Activated naive CD8-positive, alpha-beta T cell treated with anti-CD3 and anti-CD28 coated beads, Interleukin-2, amount 50 U/mL, for 24 hours (primary cell): ENCODE measurements at regions not wholly inside any gene's neighbourhood (a gene's known extent, or its start where the extent isn't known, plus 50 kb on each side); places are given as distances from the start of the nearest gene placed in this dataset.
"Not testable (repeated sequence)": the region's sequence is repeated elsewhere in the genome, so short reads cannot be mapped to it uniquely, and the experiment has no call there.

ENCODE experiments used
- ATAC-seq: fragments of 150-1000 bp; cut with Tn5 transposase; one replicate; pipeline ENCODE4 v1.10.0; 2021
- DNase-seq: peaks from one replicate; pipeline ENCODE4 v3.0.0; 2021
- H3K27ac Mint-ChIP-seq: one replicate; pipeline ENCODE4 v1.8.0; 2021; ENCODE audit warnings: mild to moderate bottlenecking, mixed read lengths
- H3K27me3 Mint-ChIP-seq: one replicate; pipeline ENCODE4 v1.8.0; 2021; ENCODE audit warnings: mixed read lengths
- H3K36me3 Mint-ChIP-seq: one replicate; pipeline ENCODE4 v1.8.0; 2021; ENCODE audit warnings: low read depth, mixed read lengths
- H3K4me1 Mint-ChIP-seq: one replicate; pipeline ENCODE4 v1.8.0; 2021; ENCODE audit warnings: mixed read lengths
- H3K4me3 Mint-ChIP-seq: one replicate; pipeline ENCODE4 v1.8.0; 2021; ENCODE audit warnings: mild to moderate bottlenecking, moderate library complexity, mixed read lengths
- H3K9me3 Mint-ChIP-seq: one replicate; pipeline ENCODE4 v1.8.0; 2021; ENCODE audit warnings: mixed read lengths

DNA sequence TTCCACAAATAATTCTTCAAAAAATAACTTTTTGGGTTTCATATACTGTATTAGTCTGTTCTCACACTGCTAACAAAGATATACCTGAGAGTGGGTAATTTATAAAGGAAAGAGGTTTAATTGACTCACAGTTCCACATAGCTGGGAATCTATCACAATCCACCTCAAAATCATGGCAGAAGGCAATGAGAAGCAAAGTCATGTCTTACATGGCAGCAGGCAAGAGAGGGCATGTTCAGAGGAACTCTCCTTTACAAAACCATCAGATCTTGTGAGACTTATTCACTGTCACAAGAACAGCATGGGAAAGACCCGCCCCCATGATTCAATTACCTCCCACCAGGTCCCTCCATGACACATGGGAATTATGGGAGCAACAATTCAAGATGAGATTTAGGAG lies 93.1 kb upstream of the NANOGP8 start:
- not testable (repeated sequence) for ATAC-seq, H3K27ac Mint-ChIP-seq, H3K36me3 Mint-ChIP-seq, H3K27me3 Mint-ChIP-seq, DNase-seq, H3K9me3 Mint-ChIP-seq, H3K4me3 Mint-ChIP-seq, H3K4me1 Mint-ChIP-seq

DNA sequence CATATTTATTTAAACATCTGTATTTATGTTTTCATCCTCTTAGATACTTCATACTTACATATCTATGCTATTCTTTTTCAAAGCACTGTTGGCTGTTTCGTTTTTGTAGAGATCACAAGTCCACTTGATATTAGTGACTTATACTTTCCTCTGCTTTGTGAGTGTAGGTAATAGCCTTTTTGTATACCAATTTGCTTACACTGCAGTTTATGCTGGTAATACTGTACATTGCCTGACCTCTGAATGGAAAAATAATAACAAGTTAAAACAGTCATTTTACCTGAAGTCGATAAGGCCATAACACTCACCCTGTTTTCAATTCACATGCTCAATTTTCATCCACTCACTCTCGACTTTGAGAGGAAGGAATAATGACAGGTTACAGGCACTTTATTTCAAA lies 89.9 kb upstream of the NANOGP8 start:
- no peak for ATAC-seq
- H3K27me3 Mint-ChIP-seq: no peaks in the 10 kb centered on the region
- no peak for DNase-seq
- no peaks in the 10 kb centered on the region for H3K4me1 Mint-ChIP-seq
- no peaks in the 10 kb centered on the region for H3K9me3 Mint-ChIP-seq
- no peak overlapping the region for H3K27ac Mint-ChIP-seq
- no peaks in the 10 kb centered on the region for H3K36me3 Mint-ChIP-seq
- H3K4me3 Mint-ChIP-seq: no peak overlapping the region

DNA sequence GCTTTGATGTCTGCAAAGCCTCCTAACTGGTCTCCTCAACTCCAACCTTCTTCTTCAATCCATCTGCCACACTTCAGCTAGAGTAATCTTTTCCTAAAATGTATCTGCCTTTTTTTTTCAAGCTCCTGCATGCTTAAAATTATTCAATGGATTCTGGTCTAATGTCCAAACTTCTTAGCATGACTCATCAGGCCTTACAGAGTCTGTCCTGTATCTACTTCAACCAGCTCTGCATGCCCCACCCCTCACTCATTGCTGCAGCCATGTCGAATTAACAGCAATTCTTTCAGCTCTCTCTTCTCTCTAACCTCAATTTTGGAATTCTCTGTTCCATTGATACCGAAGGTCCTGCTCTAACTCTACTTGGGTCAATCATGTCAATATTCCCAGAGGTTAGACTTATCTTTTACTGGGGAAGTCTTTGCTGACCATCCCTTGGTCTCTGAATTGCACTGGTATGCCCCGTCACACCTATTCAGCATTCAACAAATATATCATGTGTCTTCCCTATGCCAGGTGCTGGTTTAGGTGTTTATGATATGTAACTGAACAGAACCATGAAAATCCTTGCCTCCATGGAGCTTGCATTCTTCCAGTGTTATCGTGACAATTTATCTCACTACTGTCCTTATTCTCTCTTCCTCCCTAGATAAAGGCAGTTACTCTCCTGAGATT lies 88.5 kb upstream of the NANOGP8 start:
- Mint-ChIP-seq H3K27me3 (no peaks in the 10 kb centered on the region), H3K4me1 (no peaks in the 10 kb centered on the region), H3K36me3 (no peaks in the 10 kb centered on the region), H3K4me3 (no peak overlapping the region), H3K9me3 (no peaks in the 10 kb centered on the region), H3K27ac (no peak overlapping the region)
- DNase-seq (no peak), ATAC-seq (no peak)

DNA sequence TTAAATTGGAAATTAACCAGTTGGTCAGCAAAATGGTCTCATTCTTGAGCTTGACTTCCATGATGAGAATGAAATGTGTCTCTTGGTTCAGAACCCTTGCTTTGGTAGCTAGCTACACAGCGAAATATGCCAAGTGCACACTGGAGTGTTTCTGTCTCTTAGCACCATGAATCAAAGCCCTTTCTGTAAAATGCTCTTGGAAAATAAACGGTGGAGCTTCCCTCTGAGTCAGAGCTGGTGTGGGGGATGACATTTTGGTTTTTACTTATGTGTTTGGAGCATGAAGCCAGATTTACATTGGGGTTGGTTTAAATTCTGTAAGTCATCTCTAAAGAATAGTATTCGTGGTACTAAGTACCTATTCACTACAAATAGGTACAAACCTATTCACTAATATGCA lies 85.1 kb upstream of the NANOGP8 start:
- no peak overlapping the region for H3K4me3 Mint-ChIP-seq
- H3K27ac Mint-ChIP-seq: no peak overlapping the region
- H3K4me1 Mint-ChIP-seq: no peaks in the 10 kb centered on the region
- DNase-seq (no peak), ATAC-seq (no peak)
- no peaks in the 10 kb centered on the region for H3K9me3 Mint-ChIP-seq
- H3K27me3 Mint-ChIP-seq: no peaks in the 10 kb centered on the region
- H3K36me3 Mint-ChIP-seq: no peaks in the 10 kb centered on the region

DNA sequence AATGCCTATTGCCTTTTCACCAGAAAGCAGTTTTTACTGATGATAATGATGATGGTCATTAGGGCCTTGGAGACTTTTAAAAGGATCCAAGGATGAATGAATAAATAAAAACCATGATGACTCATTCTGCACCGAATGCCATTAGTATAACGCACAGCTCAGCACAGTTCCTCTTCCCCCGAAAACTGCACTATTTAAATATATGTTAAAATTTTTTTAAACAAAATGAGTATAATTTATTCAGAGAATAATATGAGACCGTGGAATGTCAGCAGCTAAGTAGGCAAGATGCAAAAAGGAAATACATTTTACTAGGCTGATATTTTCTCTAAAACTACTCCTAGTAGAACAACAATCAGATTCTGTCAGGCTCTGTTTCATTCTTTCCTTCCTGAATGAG lies 83.4 kb upstream of the NANOGP8 start:
- no peak for DNase-seq
- no peak for ATAC-seq
- no peak overlapping the region for H3K27ac Mint-ChIP-seq
- no peaks in the 10 kb centered on the region for H3K4me1 Mint-ChIP-seq
- no peaks in the 10 kb centered on the region for H3K36me3 Mint-ChIP-seq
- H3K27me3 Mint-ChIP-seq: no peaks in the 10 kb centered on the region
- no peak overlapping the region for H3K4me3 Mint-ChIP-seq
- no peaks in the 10 kb centered on the region for H3K9me3 Mint-ChIP-seq

DNA sequence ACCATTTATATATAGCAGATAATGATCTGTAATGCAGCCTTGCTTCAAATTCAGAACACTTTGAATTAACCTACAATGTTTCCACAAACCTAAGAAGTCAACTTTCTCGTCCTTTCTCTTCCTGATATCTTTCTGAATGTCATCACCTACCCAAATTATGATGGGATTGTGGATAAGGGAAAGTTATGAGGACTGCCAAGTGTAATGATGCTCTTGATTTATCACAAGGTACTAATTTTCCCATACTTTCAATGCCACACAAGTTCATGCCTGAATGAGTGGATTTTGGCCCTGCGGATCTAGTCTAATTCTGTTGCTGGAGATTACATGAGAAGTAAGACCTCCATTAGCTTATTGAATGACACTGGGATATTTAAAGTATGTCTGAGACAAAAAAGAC lies 82.6 kb upstream of the NANOGP8 start:
- H3K4me3 Mint-ChIP-seq: no peak overlapping the region
- no peaks in the 10 kb centered on the region for H3K27me3 Mint-ChIP-seq
- no peaks in the 10 kb centered on the region for H3K36me3 Mint-ChIP-seq
- no peak overlapping the region for H3K27ac Mint-ChIP-seq
- DNase-seq (no peak), ATAC-seq (no peak)
- no peaks in the 10 kb centered on the region for H3K4me1 Mint-ChIP-seq
- no peaks in the 10 kb centered on the region for H3K9me3 Mint-ChIP-seq

DNA sequence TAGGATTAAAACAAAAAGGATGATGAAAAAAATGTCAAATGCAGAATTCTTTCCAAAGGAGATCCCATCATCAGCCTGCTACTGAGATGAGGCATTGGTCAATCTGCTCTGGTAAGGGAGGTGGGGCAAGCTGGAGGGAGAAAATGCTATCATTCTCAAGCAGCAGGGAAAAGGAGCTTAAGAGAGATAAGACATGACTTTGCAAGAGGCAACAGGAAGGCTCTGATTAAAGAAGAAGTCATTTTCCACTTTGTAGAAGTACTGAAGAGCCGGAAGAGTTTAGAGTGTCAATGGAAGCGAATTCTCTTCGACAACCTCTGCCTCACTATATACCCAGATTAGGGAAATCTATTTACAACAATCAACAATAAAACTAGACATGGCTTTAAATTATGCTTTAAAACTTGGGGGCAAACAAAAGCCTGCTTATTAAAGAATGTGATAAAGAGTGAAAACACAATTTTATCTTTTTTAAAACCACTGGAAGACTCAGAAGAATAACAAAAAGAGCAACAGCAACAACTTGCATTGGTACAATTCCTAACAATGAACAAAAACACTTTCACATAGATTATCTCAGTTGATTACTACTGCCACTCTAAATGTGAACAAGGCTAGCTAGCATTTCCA lies 81.8 kb upstream of the NANOGP8 start:
- Mint-ChIP-seq H3K27ac (no peak overlapping the region), H3K9me3 (no peaks in the 10 kb centered on the region), H3K4me3 (no peak overlapping the region), H3K27me3 (no peaks in the 10 kb centered on the region), H3K36me3 (no peaks in the 10 kb centered on the region), H3K4me1 (no peaks in the 10 kb centered on the region)
- no peak for DNase-seq
- no peak for ATAC-seq

DNA sequence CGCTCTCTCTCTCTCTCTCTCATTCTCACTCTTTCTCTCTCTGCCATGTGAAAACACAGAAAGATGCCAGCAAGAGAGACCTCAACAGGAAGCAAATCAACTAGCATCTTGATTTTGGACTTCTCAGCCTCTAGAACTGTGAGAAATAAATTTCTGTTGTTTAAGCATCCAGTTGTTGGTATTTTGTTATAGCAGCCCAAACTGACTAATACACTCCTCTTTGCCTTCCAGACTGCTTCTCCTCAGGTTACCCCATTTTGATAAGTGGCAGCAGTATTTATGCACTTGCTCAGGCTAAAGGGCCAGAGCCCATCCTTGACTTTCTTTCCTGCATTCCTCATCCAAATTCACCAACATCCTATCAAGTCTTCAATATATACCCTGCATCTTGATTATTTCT lies 76.6 kb upstream of the NANOGP8 start:
- ATAC-seq (no peak), DNase-seq (no peak)
- Mint-ChIP-seq H3K4me3 (no peak overlapping the region), H3K27me3 (no peaks in the 10 kb centered on the region), H3K4me1 (no peaks in the 10 kb centered on the region), H3K27ac (no peak overlapping the region), H3K9me3 (no peaks in the 10 kb centered on the region), H3K36me3 (no peaks in the 10 kb centered on the region)

DNA sequence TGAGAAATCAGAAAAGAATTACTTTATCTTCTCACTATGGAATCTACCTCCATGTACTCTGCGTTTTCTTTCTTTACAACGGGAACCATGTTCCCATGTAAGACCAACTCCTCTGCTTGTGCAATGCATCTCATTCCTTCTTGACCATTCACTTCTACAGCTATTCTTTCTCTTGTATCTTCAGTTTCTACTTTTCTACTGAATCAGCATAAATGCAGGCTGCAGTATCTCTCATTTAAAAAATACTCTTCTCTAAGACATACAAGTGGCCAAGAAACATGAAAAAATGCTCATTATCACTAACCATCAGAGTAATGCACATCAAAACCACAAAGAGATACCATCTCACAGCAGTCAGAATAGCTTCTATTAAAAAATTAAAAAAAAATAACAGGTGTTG lies 74.1 kb upstream of the NANOGP8 start:
- Mint-ChIP-seq H3K36me3 (no peaks in the 10 kb centered on the region), H3K27me3 (no peaks in the 10 kb centered on the region), H3K9me3 (no peaks in the 10 kb centered on the region), H3K4me1 (no peaks in the 10 kb centered on the region), H3K27ac (no peak overlapping the region), H3K4me3 (no peak overlapping the region)
- no peak for ATAC-seq
- DNase-seq: no peak

DNA sequence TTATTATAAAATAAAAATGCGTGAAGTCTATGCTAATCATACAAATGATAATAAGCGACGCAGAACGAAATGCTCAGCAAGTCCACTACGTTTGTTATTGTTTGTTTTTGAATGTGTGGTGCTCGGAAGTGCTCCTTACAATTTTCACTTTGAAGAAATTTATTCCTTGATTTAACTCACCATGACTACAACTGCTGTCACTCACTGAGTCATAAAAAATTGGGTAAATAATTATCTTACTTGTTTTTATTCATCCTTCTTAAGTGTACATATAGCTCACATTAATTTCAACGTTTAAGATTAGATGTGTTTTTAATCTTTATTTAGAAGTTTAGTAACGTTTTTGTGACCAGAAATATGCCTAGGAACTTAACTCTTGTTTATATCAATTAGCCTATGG lies 66.7 kb upstream of the NANOGP8 start:
- no peak overlapping the region for H3K4me3 Mint-ChIP-seq
- no peak for ATAC-seq
- H3K27me3 Mint-ChIP-seq: peaks cover 3% of the 10 kb centered on the region
- no peaks in the 10 kb centered on the region for H3K36me3 Mint-ChIP-seq
- no peaks in the 10 kb centered on the region for H3K4me1 Mint-ChIP-seq
- no peaks in the 10 kb centered on the region for H3K9me3 Mint-ChIP-seq
- H3K27ac Mint-ChIP-seq: no peak overlapping the region
- DNase-seq: no peak

DNA sequence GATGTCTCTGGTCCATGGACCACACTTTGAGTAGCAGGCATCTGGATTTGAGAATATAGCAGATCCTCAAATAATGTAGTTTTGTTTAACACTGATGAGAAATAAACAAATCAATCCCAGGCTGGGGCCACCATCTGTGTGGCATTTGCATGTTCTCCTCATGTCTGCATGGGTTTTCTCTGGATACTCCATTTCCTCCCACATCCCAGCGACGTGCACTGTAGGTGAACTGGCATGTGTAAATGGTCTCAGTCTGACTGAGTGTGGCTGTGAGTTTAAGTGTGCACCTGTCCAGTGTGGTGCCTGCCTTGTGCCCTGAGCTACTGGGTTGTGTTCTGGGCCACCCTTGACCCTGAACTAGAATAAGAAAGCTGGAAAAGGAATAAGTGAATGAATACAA lies 66.3 kb upstream of the NANOGP8 start:
- H3K9me3 Mint-ChIP-seq: no peaks in the 10 kb centered on the region
- H3K27ac Mint-ChIP-seq: no peak overlapping the region
- H3K36me3 Mint-ChIP-seq: no peaks in the 10 kb centered on the region
- peaks cover 3% of the 10 kb centered on the region for H3K27me3 Mint-ChIP-seq
- H3K4me1 Mint-ChIP-seq: no peaks in the 10 kb centered on the region
- no peak for DNase-seq
- H3K4me3 Mint-ChIP-seq: no peak overlapping the region
- no peak for ATAC-seq

DNA sequence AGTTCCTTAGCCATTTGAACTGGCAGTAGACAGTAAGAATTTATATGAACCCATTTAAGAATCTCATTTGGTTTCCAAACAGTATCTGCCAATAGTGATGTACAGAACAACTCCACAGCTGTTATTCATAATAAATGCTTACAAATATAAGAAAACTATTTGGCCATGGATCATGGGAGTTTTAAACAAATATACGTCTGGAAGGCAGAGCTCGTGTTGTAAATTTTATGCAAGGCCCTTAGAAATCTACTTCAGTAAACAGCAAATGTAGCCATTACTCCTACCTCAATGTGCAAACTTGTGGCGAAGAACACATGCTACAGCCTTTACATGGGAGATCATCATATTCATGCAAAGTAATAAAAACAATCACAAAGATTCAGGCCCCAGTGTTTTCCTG lies 65.3 kb upstream of the NANOGP8 start:
- Mint-ChIP-seq H3K36me3 (no peaks in the 10 kb centered on the region), H3K4me3 (no peak overlapping the region), H3K27ac (no peak overlapping the region), H3K4me1 (no peaks in the 10 kb centered on the region), H3K9me3 (no peaks in the 10 kb centered on the region), H3K27me3 (peaks cover 3% of the 10 kb centered on the region)
- ATAC-seq (no peak), DNase-seq (no peak)

DNA sequence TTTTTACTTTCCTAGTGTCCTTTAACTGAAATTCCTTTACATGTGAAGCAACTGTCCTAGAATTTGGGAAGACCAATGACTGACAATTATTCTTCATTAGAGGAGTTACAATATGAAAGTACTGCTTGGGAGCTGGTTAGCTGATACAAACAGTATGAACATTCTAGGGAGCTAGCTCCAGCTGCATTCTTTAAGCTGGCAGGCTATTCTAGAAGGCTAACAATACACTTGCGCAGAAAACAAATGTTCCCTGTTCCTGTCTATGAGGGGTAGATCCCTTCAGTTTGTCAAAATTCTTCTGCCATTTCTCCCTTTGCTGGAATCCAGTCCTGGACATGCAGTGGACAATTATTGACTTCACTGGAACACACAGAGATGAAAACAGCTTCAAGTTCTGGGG lies 60.2 kb upstream of the NANOGP8 start:
- H3K4me1 Mint-ChIP-seq: no peaks in the 10 kb centered on the region
- ATAC-seq (no peak), DNase-seq (no peak)
- H3K27ac Mint-ChIP-seq: no peak overlapping the region
- no peaks in the 10 kb centered on the region for H3K36me3 Mint-ChIP-seq
- no peak overlapping the region for H3K4me3 Mint-ChIP-seq
- no peaks in the 10 kb centered on the region for H3K9me3 Mint-ChIP-seq
- H3K27me3 Mint-ChIP-seq: peaks cover 3% of the 10 kb centered on the region

DNA sequence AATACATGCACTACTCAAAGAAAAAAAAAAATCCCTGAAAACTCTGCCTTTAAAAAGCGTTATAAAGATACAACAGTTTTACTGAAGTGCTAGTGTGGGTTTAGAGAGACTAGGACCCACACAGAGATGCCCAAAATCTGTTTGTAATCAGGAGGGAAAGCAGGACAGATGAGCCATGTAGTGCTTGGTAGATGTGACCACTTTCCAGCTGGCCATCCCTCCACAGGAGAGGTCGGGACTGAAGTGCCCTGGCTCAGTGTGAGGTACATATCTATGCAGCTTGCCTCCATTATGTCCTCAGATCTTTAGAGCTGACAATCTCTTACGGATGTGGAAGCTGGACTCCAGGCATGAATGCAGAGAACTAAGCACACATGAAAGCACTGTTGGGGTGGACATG lies 57.5 kb upstream of the NANOGP8 start:
- H3K4me1 Mint-ChIP-seq: no peaks in the 10 kb centered on the region
- no peak for DNase-seq
- no peak overlapping the region for H3K27ac Mint-ChIP-seq
- no peaks in the 10 kb centered on the region for H3K36me3 Mint-ChIP-seq
- H3K4me3 Mint-ChIP-seq: no peak overlapping the region
- no peaks in the 10 kb centered on the region for H3K27me3 Mint-ChIP-seq
- no peaks in the 10 kb centered on the region for H3K9me3 Mint-ChIP-seq
- ATAC-seq: no peak

DNA sequence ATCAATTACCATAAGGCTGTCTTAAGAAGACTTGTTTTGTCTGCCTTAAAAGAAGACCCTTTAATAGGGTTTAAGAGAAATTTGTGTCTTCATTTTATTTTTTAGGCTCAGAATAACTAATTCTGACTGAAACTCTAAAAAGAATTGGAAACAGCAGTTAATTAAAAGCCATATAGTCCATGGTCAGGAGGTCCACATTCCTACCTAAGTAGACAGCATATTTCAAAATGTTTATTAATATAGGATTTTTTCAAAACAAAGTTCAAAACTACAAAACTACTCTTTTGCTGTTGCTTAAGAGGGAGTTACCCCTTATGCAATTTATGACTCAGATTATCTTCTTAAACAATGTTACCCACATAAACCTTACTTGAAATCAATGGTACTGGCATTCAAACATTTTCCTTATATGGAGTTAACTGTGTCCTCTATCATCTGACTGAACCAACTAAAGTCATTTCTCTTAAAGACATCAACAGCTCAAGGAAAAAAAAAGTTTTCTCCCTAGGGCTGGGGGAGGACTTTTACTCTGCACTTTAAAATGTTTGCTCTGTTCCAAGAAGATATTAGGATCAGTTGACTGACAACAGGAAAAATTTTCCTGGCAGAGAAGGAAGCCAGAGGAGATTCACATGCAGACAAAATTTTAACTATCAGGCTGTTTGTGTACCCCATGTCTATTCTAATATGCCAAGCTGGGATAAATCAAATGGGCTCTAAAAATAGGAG lies 56.8 kb upstream of the NANOGP8 start:
- H3K36me3 Mint-ChIP-seq: no peaks in the 10 kb centered on the region
- no peak overlapping the region for H3K4me3 Mint-ChIP-seq
- no peak for DNase-seq
- H3K27ac Mint-ChIP-seq: no peak overlapping the region
- ATAC-seq: no peak
- H3K9me3 Mint-ChIP-seq: no peaks in the 10 kb centered on the region
- no peaks in the 10 kb centered on the region for H3K4me1 Mint-ChIP-seq
- no peaks in the 10 kb centered on the region for H3K27me3 Mint-ChIP-seq
